HG02678 (cell line): ENCODE measurements at regions not wholly inside any gene's neighbourhood (a gene's known extent, or its start where the extent isn't known, plus 50 kb on each side); places are given as distances from the start of the nearest gene placed in this dataset.
A peak's percentile ranks its signal among the peaks of the same experiment; 100 is the strongest.

Experiments
- ATAC-seq: cut with Tn5 transposase; IDR thresholded peaks from one replicate; pipeline ENCODE4 v1.9.1; 2021; ENCODE audit warnings: mild to moderate bottlenecking, moderate library complexity; ENCODE audit not compliant: unreplicated experiment

- no peak for ATAC-seq
Measured at GRCh38 chr5:85168474-85168873, 783.8 kb upstream of the EDIL3 start.

- ATAC-seq: no peak
Measured at GRCh38 chr5:85170183-85170582, 785.5 kb upstream of the EDIL3 start.

- ATAC-seq: no peak
Measured at GRCh38 chr5:85173469-85173868, 788.8 kb upstream of the EDIL3 start.

GRCh38 chr5:85182344-85182743 is 797.7 kb upstream of the EDIL3 start:
- no peak for ATAC-seq

GRCh38 chr5:85204289-85204688 is 819.6 kb upstream of the EDIL3 start:
- no peak for ATAC-seq

- ATAC-seq: no peak
Measured at GRCh38 chr5:85205430-85205829, 820.8 kb upstream of the EDIL3 start.

- no peak for ATAC-seq
Measured at GRCh38 chr5:85225388-85225787, 840.7 kb upstream of the EDIL3 start.

GRCh38 chr5:85249204-85249603 is 864.5 kb upstream of the EDIL3 start:
- no peak for ATAC-seq

- ATAC-seq: no peak
Measured at GRCh38 chr5:85263125-85263524, 878.4 kb upstream of the EDIL3 start.

- no peak for ATAC-seq
Measured at GRCh38 chr5:85266692-85267091, 882.0 kb upstream of the EDIL3 start.

GRCh38 chr5:85268194-85268593 is 883.5 kb upstream of the EDIL3 start:
- ATAC-seq: no peak

GRCh38 chr5:85278193-85278592 is 893.5 kb upstream of the EDIL3 start:
- ATAC-seq: peak; percentile 72

GRCh38 chr5:85288914-85289313 is 904.2 kb upstream of the EDIL3 start:
- ATAC-seq: no peak

GRCh38 chr5:85293145-85293785 is 908.6 kb upstream of the EDIL3 start:
- no peak for ATAC-seq

GRCh38 chr5:85304524-85304923 is 919.8 kb upstream of the EDIL3 start:
- ATAC-seq: no peak

- ATAC-seq: no peak
Measured at GRCh38 chr5:85305766-85306165, 921.1 kb upstream of the EDIL3 start.

GRCh38 chr5:85311536-85311935 is 926.9 kb upstream of the EDIL3 start:
- no peak for ATAC-seq

GRCh38 chr5:85320495-85320894 is 935.8 kb upstream of the EDIL3 start:
- ATAC-seq: no peak

- ATAC-seq: no peak
Measured at GRCh38 chr5:85333276-85333675, 948.6 kb upstream of the EDIL3 start.

GRCh38 chr5:85337435-85337834 is 952.8 kb upstream of the EDIL3 start:
- ATAC-seq: no peak

GRCh38 chr5:85340790-85341189 is 956.1 kb upstream of the EDIL3 start:
- ATAC-seq: no peak

GRCh38 chr5:85345818-85346217 is 961.1 kb upstream of the EDIL3 start:
- no peak for ATAC-seq

- ATAC-seq: no peak
Measured at GRCh38 chr5:85357309-85357708, 972.6 kb upstream of the EDIL3 start.
